ENCODE measurements at regions not wholly inside any gene's neighbourhood (a gene's known extent, or its start where the extent isn't known, plus 50 kb on each side); places are given as distances from the start of the nearest gene placed in this dataset.

GRCh38 chr18:70870292-70870691, 581.4 kb downstream of the SOCS6 start:
- Histone ChIP-seq H3K4me1 (ENCODE audit: control insufficient read depth in 1 of 2, insufficient read depth in 2 of 2, low read length in 2 of 2) (no peaks in the 10 kb centered on the region), H3K9me3 (ENCODE audit: control insufficient read depth in 1 of 2, insufficient read depth in 1 of 2, low read depth in 1 of 2, low read length in 2 of 2) (peaks cover 4 to 18% of the 10 kb centered on the region in 2 experiments; a peak in 3 of 4 replicates), H4K20me1 (ENCODE audit: insufficient read depth) (no peaks in the 10 kb centered on the region), H3K9me2 (ENCODE audit: insufficient read depth) (no peaks in the 10 kb centered on the region), H3K79me2 (ENCODE audit: insufficient read depth, low read length) (no peaks in the 10 kb centered on the region), H3K36me3 (ENCODE audit: control insufficient read depth in 1 of 2, insufficient read depth in 2 of 2, low read length in 2 of 2) (no peaks in the 10 kb centered on the region), H2AFZ (ENCODE audit: low read depth, low read length, poor library complexity, severe bottlenecking) (no peak overlapping the region), H3K9ac (ENCODE audit: low read length) (no peak overlapping the region), H3K27me3 (ENCODE audit: insufficient read depth, low read length) (no peaks in the 10 kb centered on the region), H3K4me2 (ENCODE audit: low read length) (no peak overlapping the region), H3K27ac (ENCODE audit: low read depth, low read length) (no peak overlapping the region), H3K4me3 (replicated peaks in 1 of 2; ENCODE audit: low read depth in 1 of 2, low read length in 2 of 2) (no peak overlapping the region)
- ATAC-seq, result no peak
- DNase-seq (ENCODE audit: low read depth, low spot score), result no peak
- RAD21 ChIA-PET (ENCODE audit: low non-redundant PET in 1 of 2, low total read pairs in 2 of 2, uncharacterized antibody in 2 of 2, unreplicated experiment in 2 of 2), result no interaction called here
- no peak for TF ChIP-seq ZFX (IDR thresholded peaks at IDR 0.05)
- TF ChIP-seq MAX (IDR thresholded peaks at IDR 0.05), result no peak
- no peak for TF ChIP-seq SP1 (IDR thresholded peaks at IDR 0.05; ENCODE audit: low read depth)
- no peak for TF ChIP-seq EGR1 (IDR thresholded peaks at IDR 0.05; ENCODE audit: low read depth)
- no peak for TF ChIP-seq JUND (IDR thresholded peaks at IDR 0.05)
- TF ChIP-seq ZNF274 (IDR thresholded peaks at IDR 0.05; ENCODE audit: low read depth, low read length), result no peak
- TF ChIP-seq ZBTB33 (IDR thresholded peaks at IDR 0.05; ENCODE audit: extremely low read depth, insufficient replicate concordance, low read length), result no peak
- TF ChIP-seq ELF1 (IDR thresholded peaks at IDR 0.05; ENCODE audit: borderline replicate concordance, low read depth), result no peak
- no peak for TF ChIP-seq CBX3 (IDR thresholded peaks at IDR 0.05; ENCODE audit: low read depth)
- TF ChIP-seq REST (IDR thresholded peaks at IDR 0.05; ENCODE audit: low read depth), result no peak
- TF ChIP-seq SRF (IDR thresholded peaks at IDR 0.05; ENCODE audit: low read depth), result no peak
- no peak for TF ChIP-seq EZH2phosphoT487 (IDR thresholded peaks at IDR 0.05; ENCODE audit: borderline replicate concordance)
- TF ChIP-seq SIN3A (IDR thresholded peaks at IDR 0.05; ENCODE audit: low read depth), result no peak
- no peak for TF ChIP-seq POLR2AphosphoS5 (IDR thresholded peaks at IDR 0.05; ENCODE audit: low read depth, low read length)
- TF ChIP-seq TCF7L2 (IDR thresholded peaks at IDR 0.05; ENCODE audit: borderline replicate concordance, extremely low read depth, insufficient read depth, insufficient read length), result no peak
- TF ChIP-seq YY1 (IDR thresholded peaks at IDR 0.05; ENCODE audit: extremely low read depth, insufficient replicate concordance, low read depth, low read length), result no peak
- TF ChIP-seq POLR2A (IDR thresholded peaks at IDR 0.05; ENCODE audit: borderline replicate concordance, extremely low read depth, insufficient read depth, insufficient read length), result no peak
- TF ChIP-seq CEBPB (IDR thresholded peaks at IDR 0.05; ENCODE audit: low read depth), result no peak
- no peak for TF ChIP-seq FOSL1 (IDR thresholded peaks at IDR 0.05; ENCODE audit: low read depth)
- no TSS peak for BruUV-seq (replicated peaks)
- CTCF ChIA-PET, result no interaction called here
- intact Hi-C loops (cut with micrococcal nuclease), result no loop called here
- POLR2A ChIA-PET, result no interaction called here

Data from HCT116 (cell line).